ENCODE measurements at regions not wholly inside any gene's neighbourhood (a gene's known extent, or its start where the extent isn't known, plus 50 kb on each side); places are given as distances from the start of the nearest gene placed in this dataset.

DNA sequence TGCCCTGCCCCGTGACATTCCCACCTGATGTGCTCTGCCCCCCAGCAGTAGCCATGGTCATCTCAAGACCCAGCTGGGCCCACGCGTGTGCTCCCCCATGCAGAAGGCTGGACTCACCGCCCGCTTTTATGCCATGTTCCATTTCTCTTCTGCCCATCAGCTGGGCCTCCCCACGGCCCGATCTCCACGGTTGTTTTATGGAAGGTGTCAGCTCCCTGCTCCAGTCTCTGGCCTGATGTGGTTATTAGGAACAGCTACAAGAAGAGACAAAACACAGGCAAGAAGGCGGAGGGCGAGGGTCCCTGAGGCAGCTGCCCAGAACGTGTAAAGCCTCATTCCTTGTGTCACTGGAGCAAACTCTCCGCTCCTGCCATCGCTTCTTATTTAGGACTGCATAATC is 50.2 kb upstream of the DISP3 start:
- DNase-seq (no peak), ATAC-seq (no peak)
- no peaks in the 10 kb centered on the region for H3K36me3 Mint-ChIP-seq (ENCODE audit: low read depth)
- H3K27me3 Mint-ChIP-seq (ENCODE audit: low read depth) = peaks cover 2% of the 10 kb centered on the region
- H3K27ac Mint-ChIP-seq = no peak overlapping the region
- H3K4me1 Mint-ChIP-seq (ENCODE audit: low read depth) = peaks cover 4% of the 10 kb centered on the region
- H3K4me3 Mint-ChIP-seq = no peak overlapping the region
- CTCF ChIA-PET = interaction anchor here (0.6 kb wide), 1 partner anchor 14 kb away, joined by 4 read pairs; no protein-coding TSS in a partner anchor
- no peaks in the 10 kb centered on the region for H3K9me3 Mint-ChIP-seq (ENCODE audit: insufficient read depth)
- POLR2A ChIA-PET = no interaction called here

Measured in activated CD8-positive, alpha-beta T cell treated with anti-CD3 and anti-CD28 coated beads, Interleukin-2, amount 10 ng/mL, durations not matched to agents 7 days and 5 days (primary cell).